WTC11 (cell line): ENCODE measurements at regions not wholly inside any gene's neighbourhood (a gene's known extent, or its start where the extent isn't known, plus 50 kb on each side); places are given as distances from the start of the nearest gene placed in this dataset.

Source experiments
- ATAC-seq: fragments of 200-7000 bp; cut with Tn5 transposase; 2 replicates; pipeline ENCODE4 v1.10.0; 2021; ENCODE audit warnings: mild to moderate bottlenecking, moderate library complexity
- CTCF ChIA-PET: fragments of 300-600 bp; sonication (Branson Sonifier 250); formaldehyde crosslinking; loops from one replicate; lab custom pipeline; 2021; ENCODE audit warnings: antibody characterized with exemption; lab: Charles Lee
- POLR2A ChIA-PET: fragments of 350-600 bp; sonication (Branson Sonifier 250); formaldehyde crosslinking; loops from one replicate; lab custom pipeline; 2021; ENCODE audit warnings: antibody characterized with exemption; lab: Charles Lee
- DNase-seq: peaks from one replicate; pipeline ENCODE4 v3.0.0; 2021; ENCODE audit warnings: low spot score
- H3K27ac Mint-ChIP-seq: 2 replicates; pipeline ENCODE4 v1.8.0; 2021; ENCODE audit warnings: mixed read lengths
- H3K27me3 Mint-ChIP-seq: 2 replicates; pipeline ENCODE4 v1.8.0; 2021; ENCODE audit warnings: low read depth, mild to moderate bottlenecking, moderate library complexity, mixed read lengths
- H3K36me3 Mint-ChIP-seq: 2 replicates; pipeline ENCODE4 v1.8.0; 2021; ENCODE audit warnings: mixed read lengths
- H3K4me1 Mint-ChIP-seq: 2 replicates; pipeline ENCODE4 v1.8.0; 2022; ENCODE audit warnings: mixed read lengths
- H3K4me3 Mint-ChIP-seq: 2 replicates; pipeline ENCODE4 v1.8.0; 2021; ENCODE audit warnings: mild to moderate bottlenecking, moderate library complexity, mixed read lengths
- H3K9me3 Mint-ChIP-seq: 2 replicates; pipeline ENCODE4 v1.8.0; 2021; ENCODE audit warnings: mixed read lengths
- CDX4 ChIP-seq: fragments of 250-450 bp; sonication (Bioruptor Pico); IDR thresholded peaks from 2 replicates; pipeline ENCODE4 v1.9.0; 2021; ENCODE audit warnings: moderate library complexity, mild to moderate bottlenecking, inconsistent platforms, borderline replicate concordance
- CTCF ChIP-seq: fragments of 200-600 bp; IDR thresholded peaks from 2 replicates; pipeline ENCODE4 v1.8.0; 2022; ENCODE audit warnings: antibody characterized with exemption
- E2F1 ChIP-seq: sonication (generic); formaldehyde crosslinking; IDR thresholded peaks from 2 replicates; pipeline ENCODE4 v1.8.0; 2022; ENCODE audit warnings: mild to moderate bottlenecking, missing genetic modification reagents
- E2F4 ChIP-seq: sonication (generic); formaldehyde crosslinking; IDR thresholded peaks from 2 replicates; pipeline ENCODE4 v1.8.1; 2022; ENCODE audit warnings: low read depth, mild to moderate bottlenecking, moderate library complexity, missing genetic modification reagents, borderline replicate concordance
- FOXP4 ChIP-seq: sonication (generic); formaldehyde crosslinking; IDR thresholded peaks from 2 replicates; pipeline ENCODE4 v1.8.0; 2022; ENCODE audit warnings: mild to moderate bottlenecking, missing genetic modification reagents
- HMGXB4 ChIP-seq: sonication (generic); formaldehyde crosslinking; IDR thresholded peaks from 2 replicates; pipeline ENCODE4 v1.8.1; 2023; ENCODE audit warnings: mild to moderate bottlenecking, moderate library complexity, missing genetic modification reagents
- IRF2 ChIP-seq: sonication (generic); formaldehyde crosslinking; IDR thresholded peaks from 2 replicates; pipeline ENCODE4 v1.8.0; 2022; ENCODE audit warnings: low read depth, missing genetic modification reagents, borderline replicate concordance
- JAZF1 ChIP-seq: fragments of 250-450 bp; sonication (Bioruptor Pico); IDR thresholded peaks from 2 replicates; pipeline ENCODE4 v1.9.0; 2021; ENCODE audit warnings: moderate library complexity, mild to moderate bottlenecking, inconsistent platforms
- NFATC4 ChIP-seq: fragments of 250-450 bp; sonication (Bioruptor Pico); IDR thresholded peaks from 2 replicates; pipeline ENCODE4 v1.9.0; 2021; ENCODE audit warnings: mild to moderate bottlenecking
- OVOL2 ChIP-seq: fragments of 250-450 bp; sonication (Bioruptor Pico); IDR thresholded peaks from 2 replicates; pipeline ENCODE4 v1.9.0; 2021; ENCODE audit warnings: mild to moderate bottlenecking, borderline replicate concordance
- PRRX2 ChIP-seq: fragments of 250-450 bp; sonication (Bioruptor Pico); IDR thresholded peaks from 2 replicates; pipeline ENCODE4 v1.8.0; 2021; ENCODE audit warnings: mild to moderate bottlenecking
- SP1 ChIP-seq: sonication (generic); formaldehyde crosslinking; conservative IDR thresholded peaks from 2 replicates; pipeline ENCODE4 v1.8.1; 2022; ENCODE audit warnings: missing genetic modification reagents
- TEAD4 ChIP-seq: sonication (generic); formaldehyde crosslinking; IDR thresholded peaks from 2 replicates; pipeline ENCODE4 v1.8.0; 2022; ENCODE audit warnings: mild to moderate bottlenecking, missing genetic modification reagents
- TP53 ChIP-seq: sonication (generic); formaldehyde crosslinking; IDR thresholded peaks from 2 replicates; pipeline ENCODE4 v1.8.1; 2023; ENCODE audit warnings: mild to moderate bottlenecking, missing genetic modification reagents
- USF2 ChIP-seq: sonication (generic); formaldehyde crosslinking; IDR thresholded peaks from 2 replicates; pipeline ENCODE4 v1.8.1; 2023; ENCODE audit warnings: mild to moderate bottlenecking, missing genetic modification reagents, moderate library complexity
- ZNF121 ChIP-seq: sonication (generic); formaldehyde crosslinking; IDR thresholded peaks from 2 replicates; pipeline ENCODE4 v1.8.0; 2023; ENCODE audit warnings: missing genetic modification reagents
- ZNF219 ChIP-seq: sonication (generic); formaldehyde crosslinking; IDR thresholded peaks from 2 replicates; pipeline ENCODE4 v1.8.0; 2023; ENCODE audit warnings: missing genetic modification reagents, mild to moderate bottlenecking, borderline replicate concordance
- ZNF263 ChIP-seq: sonication (generic); formaldehyde crosslinking; IDR thresholded peaks from 2 replicates; pipeline ENCODE4 v1.8.1; 2022; ENCODE audit warnings: low read depth, mild to moderate bottlenecking, moderate library complexity, missing genetic modification reagents
- ZNF423 ChIP-seq: fragments of 250-450 bp; sonication (Bioruptor Pico); IDR thresholded peaks from 2 replicates; pipeline ENCODE4 v2.1.2; 2022; ENCODE audit warnings: mild to moderate bottlenecking, moderate library complexity
- TF ChIP-seq, protein P1 (sequence below): sonication (generic); formaldehyde crosslinking; IDR thresholded peaks from 2 replicates; pipeline ENCODE4 v1.8.1; 2023; ENCODE audit warnings: mild to moderate bottlenecking, missing genetic modification reagents, moderate library complexity

DNA sequence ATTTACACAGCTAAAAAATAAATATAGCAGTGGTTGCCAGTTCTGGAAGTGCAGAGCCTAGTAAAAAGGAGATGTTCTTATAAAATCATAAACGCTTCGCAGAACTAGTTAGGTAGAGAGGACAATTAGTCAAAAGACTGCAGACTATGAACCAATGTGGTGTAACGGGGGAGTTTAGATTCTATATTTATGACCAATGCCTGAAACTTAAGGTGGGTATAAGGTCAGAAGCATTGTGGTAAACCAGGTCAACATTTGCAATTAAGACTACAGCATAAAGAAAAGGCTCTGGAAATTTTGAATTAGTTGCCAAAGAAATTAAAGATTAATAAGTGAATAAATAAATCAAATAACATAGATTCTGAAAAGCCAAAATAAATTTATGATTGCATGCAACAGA is 370.4 kb downstream of the PRDM9 start:
- TF ChIP-seq HMGXB4 (CRISPR knock-in tag) (no peak), ZNF219 (CRISPR knock-in tag) (no peak)
- TF ChIP-seq, all 79 proteins: peak for 0
- CTCF ChIA-PET, result no interaction called here
- H3K36me3 Mint-ChIP-seq, result peaks cover 3% of the 10 kb centered on the region; the same call in 1 of the 2 replicates
- no peaks in the 10 kb centered on the region for H3K27me3 Mint-ChIP-seq
- no peak overlapping the region for H3K27ac Mint-ChIP-seq
- H3K4me3 Mint-ChIP-seq, result no peak overlapping the region
- H3K4me1 Mint-ChIP-seq, result no peaks in the 10 kb centered on the region
- ATAC-seq (no peak), DNase-seq (no peak)
- H3K9me3 Mint-ChIP-seq, result peaks cover 12% of the 10 kb centered on the region
- POLR2A ChIA-PET, result no interaction called here

- no peak overlapping the region for H3K27ac Mint-ChIP-seq
- no peaks in the 10 kb centered on the region for H3K27me3 Mint-ChIP-seq
- ATAC-seq (no peak), DNase-seq (no peak)
- TF ChIP-seq FOXP4 (CRISPR knock-in tag) (no peak), NFATC4 (CRISPR knock-in tag) (no peak), E2F1 (CRISPR knock-in tag) (no peak), CDX4 (CRISPR knock-in tag) (no peak), PRRX2 (CRISPR knock-in tag) (no peak), CTCF (no peak), TP53 (CRISPR knock-in tag) (no peak), SP1 (CRISPR knock-in tag) (no peak), IRF2 (no peak), OVOL2 (no peak)
- TF ChIP-seq, protein P1, sequence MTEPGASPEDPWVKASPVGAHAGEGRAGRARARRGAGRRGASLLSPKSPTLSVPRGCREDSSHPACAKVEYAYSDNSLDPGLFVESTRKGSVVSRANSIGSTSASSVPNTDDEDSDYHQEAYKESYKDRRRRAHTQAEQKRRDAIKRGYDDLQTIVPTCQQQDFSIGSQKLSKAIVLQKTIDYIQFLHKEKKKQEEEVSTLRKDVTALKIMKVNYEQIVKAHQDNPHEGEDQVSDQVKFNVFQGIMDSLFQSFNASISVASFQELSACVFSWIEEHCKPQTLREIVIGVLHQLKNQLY (CRISPR knock-in tag), result no peak
- peaks cover 3% of the 10 kb centered on the region; the same call in 1 of the 2 replicates for H3K36me3 Mint-ChIP-seq
- CTCF ChIA-PET, result no interaction called here
- POLR2A ChIA-PET, result no interaction called here
- H3K9me3 Mint-ChIP-seq, result peaks cover 8% of the 10 kb centered on the region
- no peak overlapping the region for H3K4me3 Mint-ChIP-seq
- H3K4me1 Mint-ChIP-seq, result no peaks in the 10 kb centered on the region
Observed at GRCh38 chr5:23884405-23885031, 377.1 kb downstream of the PRDM9 start.

DNA sequence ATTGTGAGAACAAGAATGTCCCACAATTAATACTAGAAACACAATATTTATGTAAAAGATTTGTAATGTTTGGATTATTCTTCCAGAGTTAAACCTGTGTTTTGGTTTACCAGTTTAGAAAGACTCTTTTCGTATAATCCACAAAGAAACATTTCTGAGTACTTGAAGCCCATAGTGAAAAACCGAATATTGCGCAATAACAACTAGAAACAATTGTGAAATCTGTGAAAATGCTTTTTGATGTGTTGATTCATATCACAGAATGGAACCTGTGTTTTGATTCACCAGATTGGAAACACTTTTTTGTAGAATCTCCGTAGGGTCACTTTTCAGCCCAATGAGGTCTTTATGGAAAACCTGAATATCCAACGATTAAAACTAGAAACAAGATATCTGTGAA is 386.2 kb downstream of the PRDM9 start:
- H3K36me3 Mint-ChIP-seq, result peaks cover 43% of the 10 kb centered on the region
- DNase-seq, result no peak
- ChIA-PET CTCF (no interaction called here), POLR2A (no interaction called here)
- no peak for ATAC-seq
- H3K27me3 Mint-ChIP-seq, result no peaks in the 10 kb centered on the region
- no peak overlapping the region for H3K4me3 Mint-ChIP-seq
- no peaks in the 10 kb centered on the region for H3K4me1 Mint-ChIP-seq
- no peak overlapping the region for H3K27ac Mint-ChIP-seq
- H3K9me3 Mint-ChIP-seq, result peaks cover 67% of the 10 kb centered on the region
- no peak for TF ChIP-seq ZNF121
- TF ChIP-seq E2F4 (CRISPR knock-in tag), result no peak
- TF ChIP-seq ZNF423 (CRISPR knock-in tag), result no peak
- TF ChIP-seq ZNF263 (CRISPR knock-in tag), result no peak
- no peak for TF ChIP-seq TEAD4 (CRISPR knock-in tag)
- no peak for TF ChIP-seq JAZF1 (CRISPR knock-in tag)
- TF ChIP-seq USF2 (CRISPR knock-in tag), result no peak
- TF ChIP-seq HMGXB4 (CRISPR knock-in tag), result no peak
- TF ChIP-seq TP53 (CRISPR knock-in tag), result no peak
